DMS114 treated with DMSO at 0.1 percent for 48 hours (cell line): ENCODE measurements at regions not wholly inside any gene's neighbourhood (a gene's known extent, or its start where the extent isn't known, plus 50 kb on each side); places are given as distances from the start of the nearest gene placed in this dataset.

Experiments
- DNase-seq: peaks from one replicate; lab custom pipeline; 2025; ENCODE audit not compliant: unreplicated experiment; lab: John Stamatoyannopoulos, UW

GRCh38 chr12:111310076-111310870 lies 58.6 kb downstream of the PHETA1 start:
- DNase-seq = no peak

GRCh38 chr12:111309584-111309983 lies 59.3 kb downstream of the PHETA1 start:
- no peak for DNase-seq

- DNase-seq = no peak
These were observed 60.4 kb downstream of the PHETA1 start for GRCh38 chr12:111308473-111308872.

GRCh38 chr12:111304642-111305071 lies 64.2 kb downstream of the PHETA1 start:
- no peak for DNase-seq

GRCh38 chr12:111303531-111303930 lies 65.4 kb downstream of the PHETA1 start:
- DNase-seq = no peak

- DNase-seq = peak; percentile 60
These were observed 70.1 kb downstream of the PHETA1 start for GRCh38 chr12:111298582-111299436.

- DNase-seq = no peak
These were observed 71.0 kb downstream of the PHETA1 start for GRCh38 chr12:111297703-111298426.

- DNase-seq = no peak
These were observed 71.9 kb downstream of the PHETA1 start for GRCh38 chr12:111296906-111297463.

GRCh38 chr12:111295176-111295575 lies 73.7 kb downstream of the PHETA1 start:
- no peak for DNase-seq

- no peak for DNase-seq
These were observed 75.5 kb downstream of the PHETA1 start for GRCh38 chr12:111293266-111294009.

GRCh38 chr12:111291357-111291756 lies 77.5 kb downstream of the PHETA1 start:
- DNase-seq = no peak

GRCh38 chr12:111288771-111289170 lies 80.1 kb downstream of the PHETA1 start:
- no peak for DNase-seq

- no peak for DNase-seq
These were observed 81.6 kb downstream of the PHETA1 start for GRCh38 chr12:111287125-111287900.

- no peak for DNase-seq
These were observed 83.7 kb downstream of the PHETA1 start for GRCh38 chr12:111285200-111285599.

- no peak for DNase-seq
These were observed 84.2 kb downstream of the PHETA1 start for GRCh38 chr12:111284709-111285108.

GRCh38 chr12:111283966-111284365 lies 84.9 kb downstream of the PHETA1 start:
- no peak for DNase-seq

- DNase-seq = no peak
These were observed 85.4 kb downstream of the PHETA1 start for GRCh38 chr12:111283521-111283920.

- no peak for DNase-seq
These were observed 91.3 kb downstream of the PHETA1 start for GRCh38 chr12:111277570-111277969.

GRCh38 chr12:111276146-111276545 lies 92.7 kb downstream of the PHETA1 start:
- no peak for DNase-seq

- DNase-seq = no peak
These were observed 93.6 kb downstream of the PHETA1 start for GRCh38 chr12:111275308-111275707.
